NCI-H2171 treated with DMSO at 0.1 percent for 48 hours (cell line): ENCODE measurements at regions not wholly inside any gene's neighbourhood (a gene's known extent, or its start where the extent isn't known, plus 50 kb on each side); places are given as distances from the start of the nearest gene placed in this dataset.

Experiments used
- DNase-seq: peaks from one replicate; lab custom pipeline; 2025; lab: John Stamatoyannopoulos, UW

DNA sequence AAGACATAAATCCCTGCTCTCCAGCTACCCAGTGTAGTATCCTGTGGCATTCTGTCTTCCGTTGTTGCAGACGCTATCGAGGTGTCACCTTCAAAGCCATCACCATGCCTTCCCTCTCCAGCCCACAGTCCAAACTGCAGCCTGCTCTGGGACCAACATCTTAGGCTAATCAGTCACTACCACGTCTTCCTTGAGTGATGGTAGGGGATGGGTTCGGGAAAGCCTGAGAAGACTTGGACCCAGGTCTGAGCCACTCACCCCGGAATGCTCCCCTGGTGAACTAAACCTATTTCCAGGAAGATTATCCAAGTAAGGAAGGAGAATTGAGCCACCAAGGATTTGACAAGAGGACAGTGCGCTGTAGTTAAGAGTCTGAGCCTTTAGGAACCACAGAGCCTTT, 52.9 kb upstream of the IRX1 start:
- DNase-seq: no peak

DNA sequence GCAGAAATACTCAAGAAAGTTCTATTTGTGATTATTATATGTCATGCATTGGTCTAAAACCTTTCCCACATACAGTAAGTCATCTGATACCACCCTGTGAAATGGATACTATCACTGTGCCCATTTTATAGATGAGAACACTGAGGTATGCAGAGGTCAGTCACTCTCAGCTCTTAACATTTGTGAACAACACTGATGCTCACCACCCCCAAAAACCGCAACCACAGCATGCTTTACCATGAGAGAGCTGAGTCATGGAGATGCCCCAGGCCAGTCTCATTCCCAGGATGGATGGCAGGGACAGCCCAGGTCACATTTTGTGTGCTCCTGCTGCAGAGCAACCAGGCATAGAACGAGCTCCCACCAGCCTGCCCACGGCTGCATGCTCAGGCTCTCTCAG, 53.5 kb upstream of the IRX1 start:
- DNase-seq: no peak

DNA sequence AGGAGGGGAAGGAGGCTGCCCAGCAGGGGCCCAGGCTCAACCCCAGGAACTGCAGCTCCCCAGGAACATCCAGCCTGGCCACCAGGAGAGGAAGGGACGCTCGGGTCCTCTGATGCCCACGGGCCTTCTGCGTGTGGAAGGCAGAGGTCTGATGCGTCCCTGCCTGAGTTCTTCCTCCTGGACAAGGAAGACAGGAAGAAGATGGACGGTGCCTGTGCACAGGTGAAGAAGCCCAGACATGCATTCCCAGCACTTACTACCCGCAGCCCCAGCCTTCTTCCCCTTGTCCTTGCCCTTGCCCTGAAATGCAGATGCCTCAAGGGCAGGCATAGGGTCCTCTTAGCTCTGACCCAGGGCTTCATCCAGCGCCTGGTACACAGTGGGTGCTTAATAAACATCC, 56.7 kb upstream of the IRX1 start:
- no peak for DNase-seq

DNA sequence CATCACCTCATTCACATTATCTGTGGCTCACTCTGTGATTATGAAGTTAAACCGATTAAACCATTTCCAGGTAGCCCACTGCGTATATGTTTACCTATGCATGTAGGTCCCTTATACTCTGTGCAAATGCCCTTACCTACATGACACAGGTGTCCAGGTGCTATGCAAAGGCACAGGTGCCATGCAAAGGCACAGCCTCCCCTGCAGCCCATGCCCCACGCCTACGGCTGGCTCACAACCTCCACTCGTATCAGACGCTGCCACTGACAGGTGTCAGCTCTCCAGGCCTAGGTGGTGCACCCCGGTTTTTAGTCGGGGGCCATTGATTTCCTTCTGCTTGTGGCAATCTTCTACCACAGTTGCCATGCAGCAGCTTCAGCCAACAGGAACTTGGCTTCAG, 57.7 kb upstream of the IRX1 start:
- DNase-seq: no peak

DNA sequence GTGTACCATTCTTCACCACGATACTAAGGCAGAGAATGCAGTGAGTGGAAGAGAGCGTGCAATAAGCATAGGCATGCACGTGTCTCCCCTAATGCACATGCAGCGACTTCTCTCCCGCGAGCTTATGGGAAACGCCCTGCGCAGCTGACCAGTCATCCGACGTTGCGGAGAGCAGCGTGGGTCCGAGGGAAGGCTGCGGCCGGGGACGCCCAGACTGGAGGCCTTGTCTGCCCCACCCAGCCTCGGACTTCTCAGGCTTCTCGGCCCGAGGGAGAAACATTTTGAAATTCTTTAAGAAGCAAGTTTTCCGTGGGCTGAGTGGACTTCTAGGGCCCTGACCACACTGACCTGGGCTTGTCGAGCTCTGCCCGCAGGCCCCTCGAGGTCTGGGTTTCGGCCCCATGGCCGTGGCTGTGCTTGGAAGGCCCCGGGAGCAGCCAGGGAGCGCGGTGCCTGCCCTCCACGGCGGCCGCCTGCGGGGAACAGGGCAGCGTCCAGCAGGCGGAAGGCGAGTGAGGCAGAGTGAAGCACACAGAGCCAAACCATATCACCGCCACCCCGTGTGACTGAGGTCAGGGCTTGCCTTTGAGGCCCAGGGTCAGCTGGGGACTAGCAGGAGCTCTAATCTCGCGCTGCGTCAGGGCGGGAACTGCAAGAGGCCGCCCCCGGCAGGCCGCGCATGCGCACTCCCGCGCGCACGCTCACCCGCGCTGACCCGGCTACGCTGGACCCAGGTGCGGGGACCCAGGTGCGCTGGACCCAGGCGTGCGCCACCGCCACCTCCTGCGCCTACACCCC, 60.0 kb upstream of the IRX1 start:
- no peak for DNase-seq

DNA sequence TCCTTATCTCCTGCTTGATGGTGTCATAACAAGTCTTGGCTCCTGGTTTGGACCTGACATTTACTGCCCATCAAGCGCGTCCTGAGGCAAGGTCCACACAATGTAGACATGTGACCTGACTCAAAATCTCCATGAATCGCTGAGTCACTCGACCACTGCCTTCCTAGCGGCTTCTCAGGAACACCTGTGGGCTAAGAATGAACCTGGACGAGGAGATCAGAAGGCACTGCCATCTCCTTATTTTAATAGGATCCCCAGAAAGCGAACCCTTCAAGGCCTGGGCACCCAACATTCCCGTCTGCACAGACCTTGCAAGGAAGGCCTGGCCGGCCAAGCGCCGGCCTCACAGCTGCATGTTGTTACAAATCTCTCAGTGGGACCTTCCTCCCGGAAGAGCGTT, 60.6 kb upstream of the IRX1 start:
- no peak for DNase-seq

DNA sequence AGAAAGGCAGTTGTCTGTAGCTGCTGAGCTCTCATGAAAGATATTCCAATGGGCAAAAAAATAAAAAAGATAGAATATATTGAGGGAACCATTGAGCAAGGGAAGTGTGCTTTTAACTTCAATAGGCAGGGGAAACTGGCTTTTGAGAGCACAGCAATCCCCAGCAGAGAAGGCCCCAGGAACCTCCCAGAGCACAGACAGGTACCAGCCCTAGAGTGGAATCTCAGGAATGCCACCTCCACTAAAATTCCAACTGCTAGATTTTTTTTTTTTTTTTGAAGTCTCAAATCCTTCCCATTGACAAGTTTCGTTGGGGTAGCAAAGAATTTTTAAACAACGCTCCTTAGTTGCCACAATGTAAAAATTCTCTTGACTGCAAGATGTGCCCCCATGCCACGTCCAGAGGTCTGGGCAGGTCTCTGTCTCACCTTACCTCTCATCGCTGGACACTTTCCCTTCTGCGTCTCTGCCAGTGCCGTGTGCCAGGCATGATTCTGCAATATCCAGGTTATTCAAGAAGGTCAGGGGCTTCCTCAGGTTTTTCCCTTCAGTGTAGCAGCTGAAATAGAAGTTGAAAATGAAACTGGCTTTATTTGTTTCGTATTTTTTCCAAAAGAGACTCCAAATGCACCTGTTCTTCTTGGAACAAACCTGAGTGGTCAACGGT, 64.2 kb upstream of the IRX1 start:
- DNase-seq: no peak

DNA sequence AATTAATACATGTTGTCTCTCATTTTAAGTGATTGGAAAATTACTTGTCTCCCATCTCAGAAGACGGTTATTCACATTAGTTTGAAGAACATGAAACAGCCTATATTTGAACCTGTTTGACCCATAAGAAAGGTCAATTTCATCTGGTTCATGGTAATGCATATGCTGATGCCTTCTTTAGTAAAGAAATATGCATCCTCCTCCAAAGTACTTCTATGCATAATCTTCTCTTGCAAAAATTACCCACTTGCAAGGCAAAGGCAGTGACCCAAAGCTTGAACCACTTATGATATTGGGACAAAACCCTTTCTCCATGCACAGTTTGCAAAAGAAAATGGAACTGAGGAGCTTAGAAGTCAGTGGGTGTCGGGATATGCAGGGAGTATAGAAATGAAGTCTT, 65.4 kb upstream of the IRX1 start:
- no peak for DNase-seq

DNA sequence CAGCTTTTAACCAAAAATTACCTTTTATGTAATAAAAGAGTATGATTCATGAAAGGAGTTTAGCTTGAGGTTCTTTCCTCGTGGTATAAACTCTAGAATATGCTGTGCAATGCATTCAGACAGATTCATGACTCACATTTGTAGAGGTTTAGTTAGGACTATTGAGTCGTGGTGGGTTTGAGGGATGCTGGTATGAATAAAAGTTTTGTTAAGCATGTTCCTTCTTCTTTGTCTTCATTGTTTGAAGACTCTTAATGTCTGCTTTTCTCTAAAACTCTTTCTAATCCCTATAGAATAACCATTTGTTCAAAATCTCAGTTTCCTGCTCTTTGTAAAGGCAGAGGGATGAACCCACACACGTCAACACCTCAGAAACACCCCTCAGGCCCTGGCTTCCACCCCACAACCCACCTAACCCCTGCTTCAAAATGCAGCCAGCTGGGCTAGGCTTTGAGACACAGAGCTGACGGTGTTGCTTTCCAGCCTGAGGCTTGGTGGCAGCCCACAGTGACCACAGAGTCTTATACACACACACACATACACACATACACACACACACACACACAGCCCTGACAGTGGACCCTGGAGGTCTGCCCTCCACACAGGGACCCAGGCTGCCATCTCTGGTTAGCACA, 69.0 kb upstream of the IRX1 start:
- DNase-seq: no peak

DNA sequence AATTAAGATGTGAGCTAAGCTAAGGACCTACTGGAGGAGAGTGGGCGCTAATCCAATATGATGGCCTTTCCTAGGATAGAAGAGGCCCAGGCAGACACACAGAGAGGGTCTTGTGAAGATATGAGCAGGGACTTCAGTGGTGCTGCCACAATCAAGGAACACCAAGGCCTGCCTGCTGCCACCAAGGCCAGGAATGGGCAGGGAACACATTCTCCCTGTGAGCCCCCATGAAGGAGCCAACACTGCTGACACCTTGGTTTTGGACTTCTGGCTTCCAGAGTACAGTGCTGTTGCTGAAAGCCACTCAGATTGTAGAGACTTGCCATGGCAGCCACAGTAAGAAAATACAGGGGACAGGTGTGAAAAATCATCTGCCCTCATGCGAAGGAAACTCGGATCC, 73.1 kb upstream of the IRX1 start:
- no peak for DNase-seq

DNA sequence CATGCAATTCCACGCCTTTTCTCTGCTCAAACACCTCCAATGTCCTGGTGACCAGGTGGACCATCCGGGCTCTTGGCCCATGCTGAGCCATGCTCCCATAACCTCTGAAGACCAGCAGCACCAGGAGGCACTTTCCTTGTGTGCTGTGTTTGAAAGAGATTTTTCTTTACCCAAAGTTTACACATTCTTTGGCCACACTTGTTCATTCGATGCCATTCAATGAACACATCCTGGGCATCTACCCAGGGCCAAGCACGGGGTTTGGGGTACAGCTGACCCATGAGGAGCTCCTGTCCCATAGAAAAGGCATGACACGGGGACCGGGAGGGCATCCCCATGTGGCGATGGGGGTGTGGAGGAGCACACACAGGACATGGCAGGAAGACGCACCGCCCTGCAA, 77.1 kb upstream of the IRX1 start:
- DNase-seq: no peak

DNA sequence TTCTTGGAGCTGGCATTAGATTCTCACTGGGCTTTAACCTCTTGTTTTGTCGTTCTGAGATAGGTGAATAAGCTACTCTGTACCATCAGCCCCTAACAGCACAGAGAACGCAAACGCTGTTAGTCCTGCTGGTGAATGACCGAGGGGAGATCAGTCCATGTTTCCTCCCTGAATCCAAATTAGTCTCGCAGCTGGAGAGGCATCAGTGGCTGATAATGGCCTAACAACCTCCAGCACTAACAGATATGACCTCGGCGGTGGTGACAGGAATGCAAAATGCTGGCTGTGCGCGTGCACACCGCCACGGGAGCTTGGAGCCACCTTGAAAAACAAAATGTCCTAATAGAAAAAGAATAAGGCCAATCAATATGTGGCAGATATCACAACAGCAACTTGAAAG, 77.6 kb upstream of the IRX1 start:
- no peak for DNase-seq

DNA sequence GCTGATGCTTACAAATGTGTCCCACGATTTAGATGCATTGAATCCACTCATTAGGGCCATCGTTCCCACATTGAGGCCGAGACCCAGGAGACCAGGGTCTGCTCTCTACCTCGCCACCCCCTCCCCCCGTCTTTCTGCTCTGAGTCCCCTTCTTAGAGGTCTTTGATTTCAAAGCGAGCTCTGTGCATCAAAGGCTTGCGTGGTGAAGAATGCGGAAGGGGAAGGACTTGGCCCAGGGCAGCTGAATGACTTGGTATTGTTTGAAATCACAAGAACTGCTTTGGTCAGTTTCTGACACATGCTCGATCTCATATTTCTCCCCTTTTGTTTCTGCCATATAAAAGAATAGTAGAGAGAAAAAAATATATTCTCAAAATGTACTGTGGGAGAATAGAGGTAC, 78.3 kb upstream of the IRX1 start:
- no peak for DNase-seq

DNA sequence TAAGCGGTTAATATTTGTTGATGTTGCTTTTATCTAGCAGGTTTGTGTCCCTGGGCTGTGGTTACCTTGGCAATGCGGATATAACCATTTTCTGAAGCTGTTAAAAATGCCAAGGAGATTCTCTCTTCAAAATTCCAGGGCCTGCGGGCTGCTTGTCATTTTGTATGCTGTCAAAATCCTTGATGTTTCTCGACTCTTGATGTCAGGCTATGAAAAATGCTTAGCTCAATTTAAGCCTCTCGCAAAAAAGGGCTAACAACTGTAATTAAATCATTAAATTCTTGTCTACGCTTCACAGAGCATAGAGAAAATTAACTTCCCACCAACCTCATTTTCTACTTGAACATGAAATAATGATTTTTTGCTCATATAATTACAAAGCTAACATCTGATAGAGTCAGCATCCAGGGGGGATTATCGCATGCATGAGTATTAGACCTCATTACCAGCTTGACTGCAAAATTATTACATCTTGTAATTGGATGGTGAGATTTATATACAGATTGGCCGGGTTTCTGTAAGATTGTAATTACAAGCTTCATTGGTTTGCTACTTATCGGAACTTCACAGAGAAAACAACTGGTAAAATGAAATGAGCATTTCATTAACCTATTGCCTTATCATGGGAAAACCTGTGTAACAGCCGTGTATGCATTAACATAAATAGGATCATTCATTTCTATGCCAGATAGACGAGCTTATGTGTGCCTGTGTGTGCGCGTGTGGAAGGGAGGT, 83.1 kb upstream of the IRX1 start:
- no peak for DNase-seq

DNA sequence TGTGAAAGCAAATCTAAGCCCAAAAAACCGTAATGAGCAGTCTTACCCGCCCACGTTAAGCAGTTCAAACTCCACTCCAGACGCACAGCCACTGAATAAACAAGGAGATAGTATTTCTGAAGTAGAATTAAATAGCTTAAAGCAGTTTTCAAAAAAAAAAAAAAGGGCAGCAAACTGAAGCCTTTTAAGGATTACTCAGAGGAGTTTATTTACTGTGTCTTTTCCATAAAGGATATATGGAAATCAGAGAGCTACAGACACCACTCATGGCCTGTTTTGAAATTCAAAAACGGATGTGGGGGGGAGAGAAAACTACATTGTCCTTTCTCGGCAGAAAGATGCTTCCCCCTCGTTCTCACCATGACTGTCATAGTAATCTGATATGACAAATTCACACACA, 83.7 kb upstream of the IRX1 start:
- DNase-seq: peak; percentile 86

DNA sequence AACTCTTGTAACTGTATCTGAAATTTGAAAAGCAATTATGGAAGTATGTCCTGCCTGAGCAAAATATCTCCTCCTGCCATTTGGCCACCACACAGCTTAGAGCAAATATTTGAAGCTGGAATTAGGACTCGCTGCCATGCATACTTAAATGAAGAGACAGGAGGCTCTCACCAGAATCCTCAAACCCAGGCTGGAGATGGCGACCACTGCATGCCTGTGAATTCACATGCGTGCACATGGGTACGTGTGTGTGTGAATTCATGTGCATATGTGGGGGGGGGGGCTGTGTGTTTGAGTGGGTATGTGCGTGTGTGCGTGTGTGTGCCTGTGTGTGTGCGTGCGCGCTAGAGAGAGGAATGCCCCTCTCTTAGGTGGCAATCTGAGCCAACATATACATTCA, 84.1 kb upstream of the IRX1 start:
- DNase-seq: no peak

DNA sequence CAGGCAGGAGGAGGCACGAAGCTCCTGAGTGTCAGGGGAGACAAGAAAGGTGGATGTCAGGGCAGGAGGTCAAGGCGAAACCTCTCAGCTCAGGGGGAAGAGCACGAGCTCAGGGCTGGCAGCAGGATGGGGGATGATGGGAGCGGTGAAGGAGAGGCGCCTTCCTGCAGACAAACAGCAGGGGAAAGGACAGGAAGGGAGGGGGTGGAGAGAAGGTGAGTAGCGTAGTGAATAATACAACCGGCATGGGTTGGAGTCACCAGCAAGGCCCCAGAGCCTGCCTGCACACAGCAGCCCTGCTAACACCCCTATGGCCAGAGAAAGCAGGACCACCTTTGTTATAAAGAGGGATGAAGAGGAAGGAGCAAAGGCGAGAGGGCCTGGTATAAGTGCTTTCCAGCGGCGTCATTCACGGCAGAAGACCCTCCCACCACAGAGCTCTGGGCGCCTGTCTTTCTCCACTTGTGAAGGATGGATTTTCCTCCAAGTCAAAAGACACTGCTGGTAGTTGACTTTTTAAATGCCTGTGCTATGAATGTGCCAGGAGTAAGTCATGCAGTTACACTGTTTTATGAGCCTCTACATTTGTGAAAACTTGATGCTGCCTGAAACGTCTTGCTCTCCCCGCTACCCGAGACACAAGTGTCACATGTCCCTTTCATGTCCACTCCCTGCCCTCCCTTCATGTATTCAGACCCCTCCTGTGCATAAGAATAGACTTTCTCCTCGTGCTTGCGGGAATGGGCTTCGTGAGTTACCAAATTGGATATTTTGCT, 84.8 kb upstream of the IRX1 start:
- no peak for DNase-seq

DNA sequence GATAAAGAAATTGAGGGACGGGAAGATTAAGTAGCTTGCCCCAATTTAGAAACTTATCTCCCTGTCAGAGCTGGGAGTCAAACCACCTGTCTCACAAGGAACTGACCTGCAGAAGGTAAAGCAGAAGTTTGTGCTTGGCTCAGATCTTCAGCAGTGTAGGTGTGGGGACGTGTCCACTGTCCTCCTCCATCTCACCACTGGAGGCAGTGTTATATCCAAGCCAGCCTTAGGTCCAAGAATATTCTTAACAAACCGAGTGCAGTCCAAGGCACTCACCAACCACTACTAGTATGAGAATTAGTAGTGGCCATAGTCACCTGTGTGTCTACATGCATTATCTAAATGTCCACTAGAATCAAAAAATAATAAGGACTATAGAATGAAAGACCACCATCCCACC, 86.3 kb upstream of the IRX1 start:
- DNase-seq: no peak

DNA sequence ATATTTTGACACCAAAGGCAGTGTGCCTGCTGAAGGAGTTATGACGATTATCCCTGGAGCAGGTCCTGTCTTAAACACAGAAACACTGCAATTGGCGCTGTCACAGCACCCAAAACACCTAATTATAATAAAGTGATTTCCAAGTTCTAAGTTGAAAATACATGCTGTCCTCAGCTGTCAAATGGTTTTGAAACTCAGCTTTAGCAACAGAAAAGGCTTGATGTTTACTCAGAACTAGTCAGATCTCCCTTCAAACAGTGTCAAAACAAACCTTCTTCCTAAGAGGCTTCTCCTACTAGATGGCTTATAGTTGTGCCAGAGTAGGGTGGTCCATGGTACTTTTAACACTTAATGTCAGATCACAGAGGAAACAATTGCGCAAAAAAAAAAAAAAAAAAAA, 87.2 kb upstream of the IRX1 start:
- DNase-seq: no peak

DNA sequence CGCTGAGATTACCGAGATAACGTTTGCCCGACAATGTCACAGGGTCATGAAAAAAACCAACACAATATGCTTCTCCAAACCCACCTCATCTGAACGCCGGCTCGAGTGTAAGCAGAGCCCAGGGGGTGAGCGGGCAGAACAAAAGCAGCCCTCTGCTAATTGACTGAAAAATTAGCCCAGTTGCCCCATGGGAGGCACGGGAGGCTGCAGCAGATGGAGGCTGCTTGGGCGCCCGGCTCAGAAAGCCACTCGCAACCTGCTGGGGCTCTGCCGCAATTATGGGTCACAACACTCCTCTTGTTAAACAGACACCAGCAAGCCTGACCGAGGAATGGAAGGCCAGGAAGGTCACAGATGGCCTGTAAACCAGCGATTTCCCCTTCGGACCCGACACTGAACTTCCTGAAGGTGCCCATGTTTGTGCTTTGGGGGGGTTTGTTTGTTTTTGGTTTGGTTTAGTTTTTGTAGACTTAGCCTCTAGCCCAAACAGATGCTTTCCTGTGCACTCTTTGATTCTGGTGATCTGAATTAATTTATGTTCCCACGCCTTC, 104.6 kb upstream of the IRX1 start:
- peak; percentile 99 for DNase-seq

DNA sequence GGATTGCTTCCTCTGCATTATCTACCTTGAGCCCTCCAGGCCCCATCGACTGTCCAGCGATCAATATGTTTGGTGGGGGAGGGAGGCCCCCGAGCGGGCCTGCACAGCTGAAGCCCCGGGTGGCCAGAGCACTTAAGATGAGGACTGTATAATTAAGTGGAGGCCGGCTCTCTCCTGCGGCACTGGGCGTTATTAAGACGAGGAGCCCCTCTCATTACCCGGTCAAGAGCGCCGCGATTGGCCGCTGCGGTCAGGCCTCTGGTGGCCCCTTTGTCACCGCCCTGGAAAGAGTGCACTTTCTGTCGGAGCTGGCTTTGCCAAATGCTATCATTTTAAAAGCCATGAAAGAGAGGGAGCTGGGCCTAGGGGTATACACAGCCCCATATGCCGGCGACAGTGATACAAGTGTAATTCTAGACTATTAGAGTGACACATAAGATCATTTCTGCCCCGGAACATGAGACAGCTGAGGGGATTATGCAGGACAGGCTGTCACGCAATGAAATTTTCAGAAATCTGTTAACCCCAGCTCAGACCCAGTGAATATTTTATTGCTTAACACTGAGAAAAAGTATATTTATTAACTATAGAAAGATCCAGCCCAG, 106.3 kb upstream of the IRX1 start:
- peak; percentile 97 for DNase-seq
